OCI-LY7 (cell line): ENCODE measurements at regions not wholly inside any gene's neighbourhood (a gene's known extent, or its start where the extent isn't known, plus 50 kb on each side); places are given as distances from the start of the nearest gene placed in this dataset.
"Not testable (repeated sequence)": the region's sequence is repeated elsewhere in the genome, so short reads cannot be mapped to it uniquely, and the experiment has no call there.

ENCODE experiments used
- BruUV-seq: library from RNA; stranded (reverse); fragments of 400-500 nt; replicated peaks from 2 replicates; lab custom pipeline; 2021; lab: Mats Ljungman, UMichigan
- CTCF ChIA-PET: fragments of 300-600 bp; sonication (Branson Sonifier 250); formaldehyde crosslinking; loops from one replicate; lab custom pipeline; 2022; ENCODE audit warnings: antibody characterized with exemption; ENCODE audit not compliant: unreplicated experiment; lab: Charles Lee
- POLR2A ChIA-PET: fragments of 300-600 bp; sonication (Branson Sonifier 250); formaldehyde crosslinking; loops from one replicate; lab custom pipeline; 2022; ENCODE audit warnings: antibody characterized with exemption; lab: Charles Lee
- DNase-seq: peaks from one replicate; pipeline ENCODE4 v3.0.0-alpha.2; 2015; ENCODE audit warnings: low spot score
- H2AFZ ChIP-seq: fragments of 200-600 bp; sonication (generic), shearing (Covaris generic); 2 replicates; pipeline ENCODE4 v1.6.1; 2014; ENCODE audit warnings: mild to moderate bottlenecking, antibody characterized with exemption, low read length, moderate library complexity
- H3K27ac ChIP-seq: fragments of 200-600 bp; sonication (generic); 2 replicates; pipeline ENCODE4 v1.5.1; 2014; ENCODE audit warnings: mixed run types, low read depth, mild to moderate bottlenecking, moderate library complexity, low read length, inconsistent platforms; ENCODE audit not compliant: poor library complexity, severe bottlenecking
- H3K36me3 ChIP-seq: fragments of 200-600 bp; sonication (generic); 2 replicates; pipeline ENCODE4 v1.6.1; 2014; ENCODE audit warnings: mild to moderate bottlenecking, antibody characterized with exemption, low read length, moderate library complexity, mixed read lengths; ENCODE audit not compliant: insufficient read depth
- H3K4me1 ChIP-seq: fragments of 200-600 bp; sonication (generic); 2 replicates; pipeline ENCODE4 v1.5.1; 2014; ENCODE audit warnings: mild to moderate bottlenecking, low read length; ENCODE audit not compliant: insufficient read depth, poor library complexity, severe bottlenecking
- H3K4me2 ChIP-seq: fragments of 200-600 bp; sonication (generic); 2 replicates; pipeline ENCODE4 v1.6.1; 2014; ENCODE audit warnings: mild to moderate bottlenecking, low read length
- H3K4me3 ChIP-seq: fragments of 200-600 bp; sonication (generic); 2 replicates; pipeline ENCODE4 v1.5.1; 2014; ENCODE audit warnings: mild to moderate bottlenecking, low read depth, low read length; ENCODE audit not compliant: poor library complexity, severe bottlenecking
- H3K79me2 ChIP-seq: fragments of 200-600 bp; sonication (generic); 2 replicates; pipeline ENCODE4 v1.6.1; 2016; ENCODE audit warnings: low read depth, mild to moderate bottlenecking, low read length, moderate library complexity, mixed read lengths; ENCODE audit not compliant: insufficient read depth
- H3K9me2 ChIP-seq: fragments of 200-600 bp; sonication (generic); 2 replicates; pipeline ENCODE4 v1.6.1; 2016; ENCODE audit warnings: mild to moderate bottlenecking, low read length, mixed read lengths; ENCODE audit not compliant: insufficient read depth
- H3K9me3 ChIP-seq: fragments of 200-600 bp; sonication (generic); 2 replicates; pipeline ENCODE4 v1.6.1; 2014; ENCODE audit warnings: mild to moderate bottlenecking, mixed run types, low read length, mixed read lengths
- H4K20me1 ChIP-seq: fragments of 200-600 bp; sonication (generic); 2 replicates; pipeline ENCODE4 v1.6.1; 2014; ENCODE audit warnings: mild to moderate bottlenecking, antibody characterized with exemption, low read length, moderate library complexity, mixed read lengths; ENCODE audit not compliant: insufficient read depth
- EZH2phosphoT487 ChIP-seq: fragments of 200-600 bp; sonication (generic); IDR thresholded peaks from 2 replicates; pipeline ENCODE4 v1.6.1; 2018; ENCODE audit warnings: low read depth, borderline replicate concordance, mild to moderate bottlenecking, mixed run types, antibody characterized with exemption, low read length, moderate library complexity, mixed read lengths
- intact Hi-C: fragments of 100-400 bp; cut with micrococcal nuclease; formaldehyde crosslinking; loops from one replicate; pipeline ENCODE4 v1.10.0; 2022; ENCODE audit not compliant: unreplicated experiment
- TF ChIP-seq, protein P1 (sequence below): fragments of 200-600 bp; sonication (generic); conservative IDR thresholded peaks from 2 replicates; pipeline ENCODE4 v1.5.1; 2014; ENCODE audit warnings: mild to moderate bottlenecking, antibody characterized with exemption, low read length, moderate library complexity, mixed read lengths

GRCh38 chr1:5727871-5728643, 264.2 kb downstream of the NPHP4 start:
- Histone ChIP-seq H3K9me2 (no peaks in the 10 kb centered on the region), H2AFZ (no peak overlapping the region), H3K4me1 (no peaks in the 10 kb centered on the region), H3K27ac (no peak overlapping the region), H4K20me1 (no peaks in the 10 kb centered on the region), H3K9me3 (no peaks in the 10 kb centered on the region), H3K79me2 (no peaks in the 10 kb centered on the region), H3K36me3 (no peaks in the 10 kb centered on the region), H3K4me2 (no peak overlapping the region), H3K4me3 (no peak overlapping the region)
- DNase-seq: no peak
- ChIA-PET POLR2A (interaction anchor here (0.6 kb wide), 1 partner anchor 1730 kb away, joined by 3 read pairs; no protein-coding TSS in a partner anchor), CTCF (interaction anchor here (0.8 kb wide), 1 partner anchor 18 kb away, joined by 3 read pairs; no protein-coding TSS in a partner anchor)
- BruUV-seq: no TSS peak
- no peak for TF ChIP-seq EZH2phosphoT487
- TF ChIP-seq, protein P1, sequence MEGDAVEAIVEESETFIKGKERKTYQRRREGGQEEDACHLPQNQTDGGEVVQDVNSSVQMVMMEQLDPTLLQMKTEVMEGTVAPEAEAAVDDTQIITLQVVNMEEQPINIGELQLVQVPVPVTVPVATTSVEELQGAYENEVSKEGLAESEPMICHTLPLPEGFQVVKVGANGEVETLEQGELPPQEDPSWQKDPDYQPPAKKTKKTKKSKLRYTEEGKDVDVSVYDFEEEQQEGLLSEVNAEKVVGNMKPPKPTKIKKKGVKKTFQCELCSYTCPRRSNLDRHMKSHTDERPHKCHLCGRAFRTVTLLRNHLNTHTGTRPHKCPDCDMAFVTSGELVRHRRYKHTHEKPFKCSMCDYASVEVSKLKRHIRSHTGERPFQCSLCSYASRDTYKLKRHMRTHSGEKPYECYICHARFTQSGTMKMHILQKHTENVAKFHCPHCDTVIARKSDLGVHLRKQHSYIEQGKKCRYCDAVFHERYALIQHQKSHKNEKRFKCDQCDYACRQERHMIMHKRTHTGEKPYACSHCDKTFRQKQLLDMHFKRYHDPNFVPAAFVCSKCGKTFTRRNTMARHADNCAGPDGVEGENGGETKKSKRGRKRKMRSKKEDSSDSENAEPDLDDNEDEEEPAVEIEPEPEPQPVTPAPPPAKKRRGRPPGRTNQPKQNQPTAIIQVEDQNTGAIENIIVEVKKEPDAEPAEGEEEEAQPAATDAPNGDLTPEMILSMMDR: no peak
- intact Hi-C loops: no loop called here

DNA sequence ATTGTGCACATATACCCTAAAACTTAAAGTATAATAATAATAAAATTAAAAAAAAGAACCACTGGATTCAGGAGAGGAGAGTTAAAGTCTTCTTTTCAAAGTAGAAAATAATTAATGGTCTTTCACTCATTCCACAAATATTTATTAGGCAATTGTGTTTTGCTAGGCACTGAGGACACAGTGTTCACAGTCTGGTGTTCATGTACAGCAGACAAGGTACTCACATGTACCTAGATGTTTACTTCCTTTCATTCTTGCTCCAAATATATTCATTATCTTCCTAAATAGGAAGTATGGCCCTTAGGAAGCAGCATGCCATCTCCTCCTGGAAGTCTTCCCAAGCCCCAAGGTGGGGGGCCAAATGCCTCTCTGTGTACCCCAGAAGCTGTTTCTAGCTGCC, 265.0 kb downstream of the NPHP4 start:
- no peak for TF ChIP-seq EZH2phosphoT487
- TF ChIP-seq, protein P1: no peak
- Histone ChIP-seq H3K4me2 (no peak overlapping the region), H3K9me2 (no peaks in the 10 kb centered on the region), H3K4me1 (no peaks in the 10 kb centered on the region), H3K27ac (no peak overlapping the region), H3K9me3 (no peaks in the 10 kb centered on the region), H3K36me3 (no peaks in the 10 kb centered on the region), H3K79me2 (no peaks in the 10 kb centered on the region), H4K20me1 (no peaks in the 10 kb centered on the region), H2AFZ (no peak overlapping the region), H3K4me3 (no peak overlapping the region)
- ChIA-PET POLR2A (no interaction called here), CTCF (no interaction called here)
- no peak for DNase-seq
- intact Hi-C loops: no loop called here
- no TSS peak for BruUV-seq

GRCh38 chr1:5726586-5727184, 265.5 kb downstream of the NPHP4 start:
- H3K79me2 ChIP-seq, BruUV-seq, intact Hi-C loops, H3K4me1 ChIP-seq, H3K9me2 ChIP-seq, DNase-seq, H3K4me3 ChIP-seq, H3K4me2 ChIP-seq, H3K9me3 ChIP-seq, H3K36me3 ChIP-seq, POLR2A ChIA-PET, H2AFZ ChIP-seq, H3K27ac ChIP-seq, CTCF ChIA-PET, H4K20me1 ChIP-seq: not testable (repeated sequence)
